ENCODE measurements at regions not wholly inside any gene's neighbourhood (a gene's known extent, or its start where the extent isn't known, plus 50 kb on each side); places are given as distances from the start of the nearest gene placed in this dataset.

GRCh38 chr22:47417699-47418098, 655.2 kb downstream of the TBC1D22A start:
- H3K79me2 ChIP-seq (ENCODE audit: insufficient read depth, low read length) = no peaks in the 10 kb centered on the region
- ATAC-seq (no peak), FAIRE-seq (no peak), DNase-seq (ENCODE audit: low spot score) (no peak)
- no peaks in the 10 kb centered on the region for H3K9me3 ChIP-seq (ENCODE audit: low read length)
- H3K27ac ChIP-seq (ENCODE audit: extremely low read length, insufficient read depth, low read length) = no peak overlapping the region
- intact Hi-C loops (cut with micrococcal nuclease; ENCODE audit: unreplicated experiment) = no loop called here
- H3K4me1 ChIP-seq (ENCODE audit: insufficient read depth, low read length) = no peaks in the 10 kb centered on the region
- no TSS peak for BruUV-seq (replicated peaks)
- no peak overlapping the region for H3K4me2 ChIP-seq (ENCODE audit: low read depth, low read length)
- H3K9ac ChIP-seq (ENCODE audit: insufficient read depth, low read depth, low read length) = no peak overlapping the region
- peaks cover under 1 to 1% of the 10 kb centered on the region in 2 experiments; a peak in 1 of 5 replicates for H3K27me3 ChIP-seq (ENCODE audit: control insufficient read depth in 1 of 2, insufficient read depth in 2 of 2, low read length in 2 of 2)
- in situ Hi-C loops (cut with HindIII; ENCODE audit: extremely low pct_ligation_motif_present, low pct_unique_long_range_greater_than_20kb) = no loop called here
- H3K36me3 ChIP-seq (replicated peaks in 1 of 2; ENCODE audit: control insufficient read depth in 1 of 2, insufficient read depth in 2 of 2, low read length in 2 of 2) = no peaks in the 10 kb centered on the region
- POLR2A ChIA-PET = no interaction called here
- CTCF ChIA-PET (ENCODE audit: low intra/inter-chr PET ratio, low total read pairs) = no interaction called here
- no peaks in the 10 kb centered on the region for H4K20me1 ChIP-seq (ENCODE audit: insufficient read depth, low read length)
- 0% methylated on average over 2 of the region's 2 CpGs for WGBS (ENCODE audit: low lambda C conversion rate)
- H3K4me3 ChIP-seq (replicated peaks in 1 of 3; ENCODE audit: insufficient read depth in 1 of 3, low read depth in 2 of 3, low read length in 3 of 3) = no peak overlapping the region
- H2AFZ ChIP-seq (ENCODE audit: low read length) = no peak overlapping the region
- TF ChIP-seq HDAC2 (CRISPR knock-in tag; IDR thresholded peaks at IDR 0.05) = no peak
- TF ChIP-seq KIAA2018 (CRISPR knock-in tag; IDR thresholded peaks at IDR 0.05; ENCODE audit: borderline replicate concordance) = no peak
- TF ChIP-seq GABPB1 (CRISPR knock-in tag; IDR thresholded peaks at IDR 0.05) = no peak
- no peak for TF ChIP-seq ZFYVE20 (CRISPR knock-in tag; IDR thresholded peaks at IDR 0.05; ENCODE audit: borderline replicate concordance, low read depth)
- TF ChIP-seq ZNF746 (CRISPR knock-in tag; IDR thresholded peaks at IDR 0.05) = no peak
- TF ChIP-seq TEAD2 (CRISPR knock-in tag; IDR thresholded peaks at IDR 0.05) = no peak
- no peak for TF ChIP-seq PAX8 (CRISPR knock-in tag; IDR thresholded peaks at IDR 0.05; ENCODE audit: borderline replicate concordance)
- no peak for TF ChIP-seq ZBTB21 (CRISPR knock-in tag; IDR thresholded peaks at IDR 0.05)
- no peak for TF ChIP-seq YY1 (IDR thresholded peaks at IDR 0.05; ENCODE audit: insufficient read depth, insufficient replicate concordance, low read depth, low read length)
- no peak for TF ChIP-seq HNRNPK (IDR thresholded peaks at IDR 0.05; ENCODE audit: low read depth, low read length, poor library complexity, severe bottlenecking)
- no peak for TF ChIP-seq HES4 (CRISPR knock-in tag; IDR thresholded peaks at IDR 0.05; ENCODE audit: borderline replicate concordance)
- TF ChIP-seq PRDM10 (CRISPR knock-in tag; IDR thresholded peaks at IDR 0.05; ENCODE audit: low read depth) = no peak
- no peak for TF ChIP-seq ZNF496 (CRISPR knock-in tag; IDR thresholded peaks at IDR 0.05; ENCODE audit: insufficient replicate concordance)

Data from HepG2 (cell line).